Posterior vena cava (tissue), 2 donors: ENCODE measurements at regions not wholly inside any gene's neighbourhood (a gene's known extent, or its start where the extent isn't known, plus 50 kb on each side); places are given as distances from the start of the nearest gene placed in this dataset.

Experiments
- DNase-seq: peaks from one replicate; pipeline ENCODE4 v3.0.0-alpha.2; 2020; ENCODE audit warnings: low spot score
- intact Hi-C, 2 donors: fragments of 100-400 bp; cut with DNase I; formaldehyde crosslinking; loops; one replicate each; pipeline versions ENCODE4 v1.14.1 to v1.14.2; 2022 to 2023
- donor health status: DM: yes; HTN: yes; CAD: no.
- donor health status: DM: yes; HTN: yes; CAD: no.

DNA sequence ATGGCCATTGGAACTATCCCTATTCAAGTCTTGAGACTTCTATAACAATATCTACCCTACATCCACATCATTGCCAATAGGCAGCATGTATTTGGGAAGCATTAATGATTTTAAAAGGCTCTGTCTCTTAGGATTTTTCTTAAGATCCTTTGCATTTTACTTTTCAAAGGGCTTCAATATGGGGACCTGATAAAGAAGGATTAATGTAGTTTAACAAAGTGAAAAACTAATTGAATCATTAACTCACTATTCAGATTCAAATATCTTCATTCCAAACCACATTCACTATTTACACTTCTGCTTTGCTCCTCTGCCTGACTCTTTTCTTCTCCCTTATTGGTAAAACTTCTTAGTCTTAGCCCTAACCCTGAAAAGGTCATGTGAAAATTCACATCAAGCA lies 333.0 kb downstream of the EPHA7 start:
- DNase-seq: no peak
- intact Hi-C loops: no loop called here

DNA sequence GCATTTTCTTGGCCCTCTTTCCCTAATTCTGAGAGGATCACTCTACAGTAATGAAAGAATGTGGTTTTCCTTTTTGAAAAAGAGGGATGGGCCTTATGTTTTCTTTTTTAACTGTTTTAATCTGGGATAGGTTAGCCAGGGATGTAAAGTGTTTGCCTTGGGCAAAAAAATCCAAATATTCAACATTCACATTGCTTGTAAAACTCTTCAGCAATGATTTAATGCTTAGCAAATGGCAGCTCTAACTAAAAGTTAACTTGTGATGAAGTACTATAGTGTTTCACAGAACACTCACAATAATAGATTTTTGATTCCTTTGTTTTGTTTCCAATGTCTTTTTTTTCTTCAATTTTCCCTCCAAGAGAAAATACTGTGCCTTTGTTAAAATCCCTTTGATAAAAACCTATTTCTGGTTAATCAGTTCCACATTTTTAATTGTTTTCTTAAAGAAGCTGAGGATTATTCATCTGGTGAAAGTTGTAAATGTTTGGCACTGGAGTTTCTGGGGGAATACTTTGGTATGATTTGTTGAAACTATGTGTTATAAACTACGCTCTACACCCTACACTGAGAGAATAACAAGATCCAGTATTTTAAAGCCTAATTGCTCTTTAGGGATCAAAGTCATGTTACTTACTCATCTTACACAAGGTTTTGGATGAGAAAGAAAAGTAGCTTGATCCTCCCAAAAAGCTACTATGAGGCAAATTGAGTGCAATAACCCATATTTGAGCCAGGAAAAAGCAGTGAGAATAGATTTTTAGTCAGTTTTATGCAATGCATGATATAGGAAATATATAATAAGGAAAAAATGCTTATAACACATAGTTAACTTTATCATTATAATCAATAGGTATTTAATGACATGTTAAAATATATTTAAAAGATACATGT lies 335.8 kb downstream of the EPHA7 start:
- intact Hi-C loops: no loop called here
- DNase-seq: no peak

DNA sequence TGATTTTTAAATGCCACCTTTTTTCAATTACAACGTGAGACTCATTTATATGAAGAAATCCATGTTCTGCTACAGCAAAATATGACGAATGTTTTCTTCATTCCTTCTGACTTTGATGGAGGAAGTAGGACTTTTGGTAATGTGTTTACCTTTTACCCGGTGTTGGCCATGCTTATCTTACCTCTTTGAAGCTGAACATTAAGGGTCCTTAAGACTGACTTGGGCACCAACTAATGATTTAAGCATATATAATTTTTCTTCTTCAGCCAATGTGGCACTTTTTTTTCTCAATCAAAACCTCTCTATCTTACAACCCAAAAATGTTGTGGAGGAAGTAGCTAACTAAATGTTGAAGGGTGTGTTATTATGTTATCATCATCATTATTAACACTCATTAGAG lies 337.5 kb downstream of the EPHA7 start:
- no peak for DNase-seq
- intact Hi-C loops: no loop called here

GRCh38 chr6:93079061-93079460 lies 340.3 kb downstream of the EPHA7 start:
- no peak for DNase-seq
- intact Hi-C loops: no loop called here

- no peak for DNase-seq
- intact Hi-C loops: no loop called here
These were observed 345.5 kb downstream of the EPHA7 start for GRCh38 chr6:93073811-93074210.

- DNase-seq: no peak
- intact Hi-C loops: no loop called here
These were observed 349.5 kb downstream of the EPHA7 start for GRCh38 chr6:93069856-93070255.

GRCh38 chr6:93059911-93060310 lies 359.4 kb downstream of the EPHA7 start:
- intact Hi-C loops: no loop called here
- DNase-seq: no peak

DNA sequence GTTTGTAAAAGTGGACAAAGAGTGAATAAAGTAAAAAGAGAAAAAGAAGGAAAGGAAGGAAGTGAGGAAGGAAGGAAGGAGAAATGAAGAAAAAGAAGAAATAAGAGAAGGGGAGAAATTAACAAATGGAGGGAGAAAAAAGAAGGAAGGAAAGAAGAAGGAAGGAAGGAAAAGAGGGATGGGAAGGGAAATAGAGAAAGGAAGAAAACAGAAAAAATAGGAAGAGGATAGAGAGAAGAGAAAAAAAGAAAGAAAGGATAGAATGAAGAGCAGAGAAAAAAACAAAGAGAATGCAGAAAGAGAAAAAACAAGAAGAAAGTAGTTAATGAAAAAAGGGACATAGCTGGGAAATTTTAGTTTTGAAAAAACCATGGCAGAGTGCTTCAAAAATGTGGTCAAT lies 361.8 kb downstream of the EPHA7 start:
- intact Hi-C loops: no loop called here
- DNase-seq: no peak

DNA sequence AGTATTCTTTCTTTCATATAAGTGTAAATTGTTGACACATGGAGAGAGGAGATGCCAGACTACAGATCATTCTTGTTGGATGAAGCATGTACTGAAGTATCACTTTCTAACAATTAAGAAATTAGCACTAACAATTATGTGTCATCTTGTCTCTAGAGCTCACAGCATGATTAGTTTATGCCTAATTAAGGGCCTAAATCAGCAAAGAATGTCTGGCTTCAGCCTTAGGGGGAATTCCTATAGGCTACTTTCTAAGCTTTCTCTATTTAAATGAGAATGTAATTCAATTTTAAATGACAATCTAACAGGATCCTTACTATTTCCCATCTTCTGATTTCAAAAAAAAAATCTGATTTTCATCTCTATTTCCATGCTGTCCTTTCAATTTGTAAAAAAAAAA lies 371.0 kb downstream of the EPHA7 start:
- no peak for DNase-seq
- intact Hi-C loops: no loop called here

- intact Hi-C loops: no loop called here
- no peak for DNase-seq
These were observed 372.3 kb downstream of the EPHA7 start for GRCh38 chr6:93047033-93047432.

- intact Hi-C loops: no loop called here
- no peak for DNase-seq
These were observed 374.2 kb downstream of the EPHA7 start for GRCh38 chr6:93045156-93045555.

- intact Hi-C loops: no loop called here
- no peak for DNase-seq
These were observed 379.0 kb downstream of the EPHA7 start for GRCh38 chr6:93040375-93040774.

GRCh38 chr6:93036835-93037234 lies 382.5 kb downstream of the EPHA7 start:
- intact Hi-C loops: no loop called here
- no peak for DNase-seq

GRCh38 chr6:93035756-93036155 lies 383.6 kb downstream of the EPHA7 start:
- intact Hi-C loops: no loop called here
- DNase-seq: no peak

DNA sequence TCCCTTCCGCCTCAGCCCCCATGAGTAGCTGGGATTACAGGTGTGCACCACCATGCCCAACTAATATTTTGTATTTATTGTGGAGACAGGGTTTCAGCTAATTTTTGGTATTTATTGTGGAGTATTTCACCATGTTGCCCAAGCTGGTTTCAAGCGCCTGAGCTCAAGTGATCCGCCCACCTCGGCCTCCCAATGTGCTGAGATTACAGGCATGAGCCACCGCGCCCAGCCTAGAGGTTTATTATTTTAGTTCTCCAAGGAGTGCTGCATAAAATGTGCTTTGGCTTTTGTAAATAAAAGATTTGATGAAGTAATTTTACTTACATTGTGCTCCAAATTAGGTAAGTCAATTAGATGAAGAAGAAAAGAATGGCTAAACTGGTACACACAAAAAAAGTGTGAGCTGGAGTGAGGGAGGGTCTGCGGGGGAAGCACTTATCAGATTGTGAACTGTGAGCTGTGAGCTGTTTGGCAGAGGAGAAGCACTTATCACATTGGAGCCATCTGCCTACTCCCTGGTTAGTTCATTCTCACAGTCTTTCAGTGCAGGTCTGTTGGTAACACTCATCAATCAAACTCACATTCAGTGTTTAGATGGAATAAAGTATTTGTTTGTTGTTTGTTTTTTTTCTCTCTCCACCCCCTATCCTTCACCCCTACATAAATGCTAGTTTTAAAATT lies 398.0 kb downstream of the EPHA7 start:
- intact Hi-C loops: no loop called here

GRCh38 chr6:93017626-93018025 lies 401.7 kb downstream of the EPHA7 start:
- intact Hi-C loops: no loop called here
- DNase-seq: no peak

More for the DNA sequence above, 398.0 kb downstream of the EPHA7 start:
- no peak for DNase-seq

GRCh38 chr6:93017213-93017612 lies 402.1 kb downstream of the EPHA7 start:
- DNase-seq: no peak
- intact Hi-C loops: no loop called here

GRCh38 chr6:93013054-93013453 lies 406.3 kb downstream of the EPHA7 start:
- DNase-seq: no peak
- intact Hi-C loops: no loop called here

DNA sequence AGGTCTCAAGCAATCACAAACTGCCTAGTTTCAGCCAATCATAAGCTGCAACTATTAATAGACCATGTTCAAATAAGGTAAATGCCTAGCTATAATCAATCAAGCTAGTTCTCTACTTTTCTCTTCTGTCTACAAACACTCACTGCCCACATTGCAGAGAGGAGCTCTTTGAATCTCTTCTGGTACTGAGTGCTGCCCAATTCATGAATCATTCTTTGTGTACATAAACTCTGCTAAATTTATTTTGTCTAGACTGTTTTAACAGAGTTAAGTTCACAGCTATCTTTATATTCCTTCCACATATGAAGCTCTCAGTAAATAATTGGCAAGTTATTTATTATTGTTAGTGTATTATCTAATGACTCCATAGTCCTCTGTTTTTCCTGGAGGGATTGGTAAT lies 411.0 kb downstream of the EPHA7 start:
- DNase-seq: no peak
- intact Hi-C loops: no loop called here

DNA sequence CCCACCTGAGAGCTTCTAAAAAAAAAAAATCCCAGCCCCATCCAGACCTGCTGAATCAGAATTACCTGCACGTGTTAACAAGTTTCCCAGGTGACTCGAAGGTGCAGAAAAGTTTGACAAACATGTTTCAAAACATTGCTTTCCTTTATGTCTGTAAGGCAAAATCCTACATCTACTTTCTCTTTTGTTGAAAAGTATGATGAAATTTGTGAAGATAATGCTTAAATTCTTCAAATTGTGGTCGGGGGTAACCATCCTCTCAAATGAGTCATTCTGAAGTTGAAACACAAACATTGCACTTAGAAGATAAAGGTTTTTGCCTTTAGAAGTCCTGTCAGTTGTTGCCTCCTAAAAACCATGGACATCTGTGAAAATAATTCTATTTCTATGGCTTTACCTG lies 429.7 kb downstream of the EPHA7 start:
- intact Hi-C loops: no loop called here

GRCh38 chr6:92979281-92979680 lies 440.1 kb downstream of the EPHA7 start:
- no peak for DNase-seq
- intact Hi-C loops: no loop called here

More for the DNA sequence above, 429.7 kb downstream of the EPHA7 start:
- no peak for DNase-seq
